Heart left ventricle (tissue), 16 donors: ENCODE measurements at regions not wholly inside any gene's neighbourhood (a gene's known extent, or its start where the extent isn't known, plus 50 kb on each side); places are given as distances from the start of the nearest gene placed in this dataset.

Source experiments
- ATAC-seq, 4 donors: fragments of 200-7000 bp; cut with Tn5 transposase; one replicate each; pipeline ENCODE4 v1.9.1; 2020 to 2022; ENCODE audit warnings: moderate library complexity in 4 of 4, mild to moderate bottlenecking in 3 of 4, moderate number of reproducible peaks in 1 of 4
- DNase-seq, 5 donors: peaks; one replicate each; pipeline ENCODE4 v3.0.0-alpha.2; 2020
- H3K27ac ChIP-seq, 12 donors: fragments of 200-600 bp; sonication (generic) in 4 of 12; one replicate each; pipeline versions ENCODE4 v1.5.0 to v1.8.0; 2016 to 2022; ENCODE audit warnings: mild to moderate bottlenecking in 2 of 12
- H3K27me3 ChIP-seq, 9 donors: fragments of 200-600 bp; sonication (generic) in 2 of 9; one replicate each; pipeline versions ENCODE4 v1.5.1 to v1.8.0; 2016 to 2022; ENCODE audit warnings: mild to moderate bottlenecking in 3 of 9
- H3K36me3 ChIP-seq, 9 donors: fragments of 200-600 bp; sonication (generic) in 2 of 9; one replicate each; pipeline versions ENCODE4 v1.5.0 to v1.8.0; 2018 to 2022; ENCODE audit warnings: mild to moderate bottlenecking in 2 of 9
- H3K4me1 ChIP-seq, 12 donors: fragments of 200-600 bp; sonication (generic) in 4 of 12; one replicate each; pipeline versions ENCODE4 v1.5.0 to v1.8.0; 2016 to 2022; ENCODE audit warnings: mild to moderate bottlenecking in 3 of 12
- H3K4me3 ChIP-seq, 12 donors: fragments of 200-600 bp; sonication (generic) in 4 of 12; one replicate each; pipeline versions ENCODE4 v1.5.0 to v1.8.0; 2017 to 2022; ENCODE audit warnings: mild to moderate bottlenecking in 9 of 12, moderate library complexity in 4 of 12
- H3K9me3 ChIP-seq, 12 donors: fragments of 200-600 bp; sonication (generic) in 4 of 12; one replicate each; pipeline versions ENCODE4 v1.5.0 to v1.8.0; 2016 to 2022; ENCODE audit warnings: mild to moderate bottlenecking in 1 of 12
- POLR2A ChIP-seq, 2 donors: fragments of 450-650 bp; IDR thresholded peaks; one replicate each; pipeline ENCODE4 v1.6.1; 2017; ENCODE audit warnings: antibody characterized with exemption in 2 of 2, mild to moderate bottlenecking in 2 of 2, moderate library complexity in 2 of 2
- WGBS, 4 donors: extraction: QIAGEN DNeasy Blood & Tissue Kit in 2 of 4; methylation state at CpG; one replicate each; pipeline versions ENCODE4 v1.1.5 to v1.1.7; 2013 to 2018; 5-methylcytosine and 5-hydroxymethylcytosine counted together
- intact Hi-C, 10 donors: fragments of 100-400 bp; cut with DNase I; formaldehyde crosslinking; loops; one replicate each; pipeline versions ENCODE4 v1.11.1 to v1.14.2; 2022
- TF ChIP-seq, protein P1 (sequence below), 12 donors: fragments of 200-600 bp; sonication (generic) in 4 of 12; IDR thresholded peaks; one replicate each; pipeline versions ENCODE4 v1.5.0 to v1.8.0; 2018 to 2022; ENCODE audit warnings: antibody characterized with exemption in 12 of 12, mild to moderate bottlenecking in 5 of 12
- donor health status: ischemic (EF 13 %, LVEDD 7.1; RV severe dilation, severe dysfunction).
- donor health status: healthy with polysubstance abuse.
- donor health status: DM: no; HTN: yes; CAD: no.
- donor health status: DM: no; HTN: no; CAD: no.
- donor health status: ischemic (EF 25% LVEDD 6.9; RV normal size, moderate dysfunction).
- donor health status: ischemic (EF 25% LVEDD 5.7; RV mildly dilated, moderate dysfunction).
- donor health status: healthy.
- donor health status: DM: yes; HTN: yes; CAD: no.
- donor health status: ischemic (EF 35%, LVEDD 5.7; RV mildly dilated, moderate dysfunction).
- donor health status: nonischemic (EF 11% LVEDD 7.7; RV severe dilation, severe dysfunction).
- donor health status: DM: yes; HTN: yes; CAD: no.
- donor health status: PGD.
- donor health status: ischemic (EF 29% LVEDD 5.4; RV normal size, mild dysfunction).
- donor health status: nonischemic (EF 23%, LVEDD 6.1; RV moderate dilation, normal function).

DNA sequence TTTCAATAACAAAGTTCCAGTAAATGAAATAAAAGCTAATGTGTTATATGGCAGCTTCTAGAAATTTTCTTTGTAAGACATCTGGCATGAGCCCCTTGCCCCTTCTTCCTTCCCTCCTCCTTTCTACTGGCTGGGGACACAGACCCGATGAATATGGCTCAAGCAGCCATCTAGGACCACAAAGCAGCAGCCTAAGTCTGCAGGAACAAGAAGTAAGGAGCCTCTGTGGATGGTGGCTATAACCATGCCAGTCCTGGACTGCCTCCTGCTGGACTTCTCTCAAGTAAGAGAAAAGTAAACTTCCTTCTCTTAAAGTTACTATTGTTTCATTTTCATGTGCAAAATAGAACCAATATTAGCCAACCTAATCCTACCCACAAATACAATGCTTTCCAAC is 114.9 kb upstream of the DST start:
- H3K9me3 ChIP-seq, result no peaks in the 10 kb centered on the region
- ATAC-seq, result peak; percentile 37 to 63 (median 50)
- no peaks in the 10 kb centered on the region for H3K36me3 ChIP-seq
- peak overlapping the region in 2 of 12 donors; percentile 24 to 55 for H3K27ac ChIP-seq
- H3K4me1 ChIP-seq, result peaks cover 0 to 63% (median 51%) of the 10 kb centered on the region in 12 donors
- no peak for DNase-seq
- H3K4me3 ChIP-seq, result no peak overlapping the region
- no peaks in the 10 kb centered on the region for H3K27me3 ChIP-seq
- intact Hi-C loops, result loop anchor here in 9 of 10 donors (5.0 kb wide), 4 partner anchors 45 to 120 kb away; no protein-coding TSS in a partner anchor
- 50 to 89% (median 78%) methylated on average over 1 of the region's 1 CpG for WGBS, 4 donors
- TF ChIP-seq, protein P1, sequence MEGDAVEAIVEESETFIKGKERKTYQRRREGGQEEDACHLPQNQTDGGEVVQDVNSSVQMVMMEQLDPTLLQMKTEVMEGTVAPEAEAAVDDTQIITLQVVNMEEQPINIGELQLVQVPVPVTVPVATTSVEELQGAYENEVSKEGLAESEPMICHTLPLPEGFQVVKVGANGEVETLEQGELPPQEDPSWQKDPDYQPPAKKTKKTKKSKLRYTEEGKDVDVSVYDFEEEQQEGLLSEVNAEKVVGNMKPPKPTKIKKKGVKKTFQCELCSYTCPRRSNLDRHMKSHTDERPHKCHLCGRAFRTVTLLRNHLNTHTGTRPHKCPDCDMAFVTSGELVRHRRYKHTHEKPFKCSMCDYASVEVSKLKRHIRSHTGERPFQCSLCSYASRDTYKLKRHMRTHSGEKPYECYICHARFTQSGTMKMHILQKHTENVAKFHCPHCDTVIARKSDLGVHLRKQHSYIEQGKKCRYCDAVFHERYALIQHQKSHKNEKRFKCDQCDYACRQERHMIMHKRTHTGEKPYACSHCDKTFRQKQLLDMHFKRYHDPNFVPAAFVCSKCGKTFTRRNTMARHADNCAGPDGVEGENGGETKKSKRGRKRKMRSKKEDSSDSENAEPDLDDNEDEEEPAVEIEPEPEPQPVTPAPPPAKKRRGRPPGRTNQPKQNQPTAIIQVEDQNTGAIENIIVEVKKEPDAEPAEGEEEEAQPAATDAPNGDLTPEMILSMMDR (IDR thresholded peaks at IDR 0.05), result peak in 10 of 12 donors; percentile 30 to 54 (median 40)
- TF ChIP-seq POLR2A (IDR thresholded peaks at IDR 0.05), result no peak

DNA sequence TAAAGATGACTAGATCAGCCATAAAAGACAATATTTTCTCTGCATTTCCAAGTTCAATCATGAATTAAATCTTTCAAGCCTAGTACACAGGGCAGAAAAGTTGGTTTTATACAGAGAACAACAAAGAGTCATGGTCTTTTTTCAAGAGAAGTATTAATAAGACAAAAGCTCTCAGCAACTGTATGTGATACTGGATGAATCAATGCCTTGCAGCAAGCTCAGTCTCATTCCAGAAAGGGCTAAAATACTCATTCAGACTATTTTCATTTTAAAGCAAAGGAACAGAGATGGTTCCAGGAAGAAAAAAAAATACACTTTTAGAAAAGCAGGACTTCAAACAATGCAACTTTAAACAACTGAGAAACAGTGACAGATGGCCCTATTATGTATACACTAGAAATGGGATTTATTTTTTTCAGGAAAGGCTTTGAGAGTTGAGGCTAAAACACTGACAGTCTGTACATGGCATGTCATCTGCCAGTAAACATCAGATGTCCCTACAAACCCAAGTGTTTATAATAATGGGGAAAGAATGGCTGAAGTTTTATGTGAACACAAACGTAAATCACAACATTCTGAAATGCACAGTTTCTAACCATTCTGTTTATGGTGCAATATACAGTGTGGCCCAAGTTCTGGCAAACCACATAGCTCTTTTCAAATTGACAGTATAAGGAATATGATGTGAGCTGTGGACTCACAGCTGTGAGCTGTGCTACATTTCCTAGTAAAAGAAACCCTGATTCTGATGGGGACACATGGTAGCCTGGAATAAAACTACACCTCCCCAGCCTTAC is 114.3 kb upstream of the DST start:
- Histone ChIP-seq H3K4me3 (no peak overlapping the region), H3K9me3 (no peaks in the 10 kb centered on the region), H3K27me3 (no peaks in the 10 kb centered on the region), H3K27ac (peak overlapping the region in 4 of 12 donors; percentile 24 to 55 (median 44)), H3K4me1 (peaks cover 0 to 67% (median 51%) of the 10 kb centered on the region in 12 donors), H3K36me3 (no peaks in the 10 kb centered on the region)
- whole genome bisulfite sequencing, 4 donors, result 71 to 78% (median 75%) methylated on average over 1 of the region's 1 CpG
- intact Hi-C loops, result loop anchor here in 9 of 10 donors (5.0 kb wide), 4 partner anchors 45 to 120 kb away; no protein-coding TSS in a partner anchor
- TF ChIP-seq POLR2A (IDR thresholded peaks at IDR 0.05), result no peak
- TF ChIP-seq, protein P1 (IDR thresholded peaks at IDR 0.05), result no peak
- DNase-seq (no peak), ATAC-seq (no peak)

DNA sequence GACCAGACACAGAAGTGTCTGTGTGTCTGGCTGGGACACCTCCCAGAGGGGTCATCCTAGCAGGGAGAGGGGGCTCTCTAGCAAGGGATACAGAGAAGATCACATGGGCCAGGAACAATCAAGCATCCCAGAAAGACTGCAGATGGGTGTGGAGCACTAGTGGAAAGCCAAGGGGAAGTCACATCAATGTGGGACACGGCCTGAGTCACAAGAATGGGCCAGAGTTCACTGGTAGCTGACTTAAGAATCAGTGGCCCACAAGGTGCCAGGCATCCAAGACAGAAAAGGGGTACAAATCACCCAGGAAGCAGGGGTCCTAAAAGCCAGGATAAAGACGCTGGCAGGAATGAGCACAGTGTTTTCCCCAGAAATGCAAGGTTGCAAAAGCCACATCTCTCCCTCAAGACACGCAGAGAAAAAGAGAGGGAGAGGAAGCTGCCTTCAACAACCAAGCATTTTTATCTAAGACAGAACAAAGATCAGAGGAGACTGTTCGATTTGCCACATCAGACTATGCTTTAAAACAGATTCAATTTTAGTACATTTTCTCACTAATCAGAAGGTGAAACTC is 113.6 kb upstream of the DST start:
- Histone ChIP-seq H3K36me3 (no peaks in the 10 kb centered on the region), H3K9me3 (no peaks in the 10 kb centered on the region), H3K27me3 (no peaks in the 10 kb centered on the region), H3K4me3 (no peak overlapping the region), H3K27ac (peak overlapping the region in 5 of 12 donors; percentile 27 to 55 (median 37)), H3K4me1 (peaks cover 0 to 73% (median 52%) of the 10 kb centered on the region in 12 donors)
- TF ChIP-seq, protein P1 (IDR thresholded peaks at IDR 0.05), result no peak
- no peak for TF ChIP-seq POLR2A (IDR thresholded peaks at IDR 0.05)
- ATAC-seq (peak; percentile 26 to 62 (median 40)), DNase-seq (no peak)
- 39 to 53% (median 42%) methylated on average over 4 of the region's 4 CpGs for WGBS, 4 donors
- intact Hi-C loops, result loop anchor here in 9 of 10 donors (5.0 kb wide), 4 partner anchors 44 to 119 kb away; no protein-coding TSS in a partner anchor

DNA sequence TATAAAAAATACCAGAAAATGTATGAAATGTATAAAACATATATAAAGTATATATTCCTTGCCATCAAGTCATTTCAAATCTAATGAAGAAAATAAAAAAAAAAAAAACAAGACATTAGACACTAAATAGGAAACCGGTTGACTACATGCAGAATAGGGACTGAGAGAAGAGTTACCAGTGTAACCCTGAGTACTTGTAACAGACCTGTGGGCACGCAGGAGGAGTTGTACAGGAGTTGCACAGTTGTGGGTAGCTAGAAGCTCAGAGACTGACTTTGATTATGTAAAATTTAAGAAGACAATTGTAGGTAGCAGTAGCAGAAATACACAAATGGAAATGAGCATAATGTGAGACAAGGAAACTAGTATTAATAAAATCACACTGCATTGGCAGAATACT is 112.4 kb upstream of the DST start:
- DNase-seq, result no peak
- WGBS, 4 donors, result 53 to 60% (median 55%) methylated on average over 2 of the region's 2 CpGs
- intact Hi-C loops, result loop anchor here in 9 of 10 donors (5.0 kb wide), 4 partner anchors 43 to 118 kb away; no protein-coding TSS in a partner anchor
- H3K9me3 ChIP-seq, result no peaks in the 10 kb centered on the region
- H3K36me3 ChIP-seq, result no peaks in the 10 kb centered on the region
- H3K27ac ChIP-seq, result peak overlapping the region in 4 of 12 donors; percentile 6 to 41 (median 10)
- no peak overlapping the region for H3K4me3 ChIP-seq
- peak in 2 of 4 donors; percentile 41 to 47 for ATAC-seq
- no peak for TF ChIP-seq POLR2A (IDR thresholded peaks at IDR 0.05)
- TF ChIP-seq, protein P1 (IDR thresholded peaks at IDR 0.05), result no peak
- no peaks in the 10 kb centered on the region for H3K27me3 ChIP-seq
- H3K4me1 ChIP-seq, result peaks cover 0 to 78% (median 57%) of the 10 kb centered on the region in 12 donors
